H9 (cell line): ENCODE measurements at regions not wholly inside any gene's neighbourhood (a gene's known extent, or its start where the extent isn't known, plus 50 kb on each side); places are given as distances from the start of the nearest gene placed in this dataset.

Experiments used
- DNase-seq: peaks from one replicate; pipeline ENCODE4 v3.0.0-alpha.2; 2017
- H2AFZ ChIP-seq: one replicate; pipeline ENCODE4 v1.6.1; 2013; ENCODE audit warnings: mild to moderate bottlenecking, low read length, control low read depth, moderate library complexity
- H2AK5ac ChIP-seq: 2 replicates; pipeline ENCODE4 v1.6.1; 2013; ENCODE audit warnings: low read length, control low read depth, mixed read lengths; ENCODE audit not compliant: insufficient read length
- H2BK120ac ChIP-seq: one replicate; pipeline ENCODE4 v1.6.1; 2013; ENCODE audit warnings: low read depth, mild to moderate bottlenecking, low read length, control low read depth, inconsistent platforms; ENCODE audit not compliant: poor library complexity, severe bottlenecking
- H2BK12ac ChIP-seq: 2 replicates; pipeline ENCODE4 v1.6.1; 2013; ENCODE audit warnings: low read length, control low read depth, mixed read lengths, low read depth; ENCODE audit not compliant: insufficient read length
- H2BK15ac ChIP-seq: 2 replicates; pipeline ENCODE4 v1.6.1; 2013; ENCODE audit warnings: low read depth, low read length, control low read depth
- H2BK20ac ChIP-seq: one replicate; pipeline ENCODE4 v1.6.1; 2013; ENCODE audit warnings: low read depth, mild to moderate bottlenecking, low read length, control low read depth, inconsistent platforms; ENCODE audit not compliant: poor library complexity, severe bottlenecking
- H2BK5ac ChIP-seq: 2 replicates; pipeline ENCODE4 v1.6.1; 2013; ENCODE audit warnings: low read length, control low read depth, mixed read lengths; ENCODE audit not compliant: insufficient read length
- H3K14ac ChIP-seq: 2 replicates; pipeline ENCODE4 v1.6.1; 2013; ENCODE audit warnings: low read length, control low read depth; ENCODE audit not compliant: insufficient read depth
- H3K18ac ChIP-seq: 2 replicates; pipeline ENCODE4 v1.6.1; 2013; ENCODE audit warnings: low read depth, mild to moderate bottlenecking, mixed read lengths, low read length, control low read depth; ENCODE audit not compliant: insufficient read length
- H3K23ac ChIP-seq: 2 replicates; pipeline ENCODE4 v1.6.1; 2013; ENCODE audit warnings: low read length, control low read depth, mixed read lengths, low read depth; ENCODE audit not compliant: insufficient read length
- H3K23me2 ChIP-seq: 2 replicates; pipeline ENCODE4 v1.6.1; 2013; ENCODE audit warnings: low read depth, mild to moderate bottlenecking, mixed read lengths, low read length, control low read depth; ENCODE audit not compliant: insufficient read length, poor library complexity, severe bottlenecking
- H3K27ac ChIP-seq: 2 replicates; pipeline ENCODE4 v1.5.1; 2013; ENCODE audit warnings: low read length, control low read depth, mixed read lengths, low read depth; ENCODE audit not compliant: insufficient read length
- H3K27me3 ChIP-seq: 2 replicates; pipeline ENCODE4 v1.6.1; 2013; ENCODE audit warnings: low read length, control low read depth, inconsistent platforms; ENCODE audit not compliant: insufficient read depth
- H3K4ac ChIP-seq: 2 replicates; pipeline ENCODE4 v1.6.1; 2013; ENCODE audit warnings: low read depth, mild to moderate bottlenecking, control low read depth, inconsistent platforms, low read length, moderate library complexity
- H3K4me1 ChIP-seq: 2 replicates; pipeline ENCODE4 v1.6.1; 2013; ENCODE audit warnings: low read length, control low read depth, inconsistent platforms; ENCODE audit not compliant: insufficient read depth
- H3K4me2 ChIP-seq: 2 replicates; pipeline ENCODE4 v1.6.1; 2013; ENCODE audit warnings: low read length, control low read depth, mixed read lengths; ENCODE audit not compliant: insufficient read length, insufficient read depth
- H3K56ac ChIP-seq: 2 replicates; pipeline ENCODE4 v1.6.1; 2013; ENCODE audit warnings: low read depth, mild to moderate bottlenecking, mixed read lengths, low read length, control low read depth; ENCODE audit not compliant: insufficient read length
- H3K79me1 ChIP-seq: 2 replicates; pipeline ENCODE4 v1.6.1; 2013; ENCODE audit warnings: low read depth, mild to moderate bottlenecking, moderate library complexity, low read length, control low read depth, inconsistent platforms; ENCODE audit not compliant: insufficient read depth, poor library complexity, severe bottlenecking
- H3K79me2 ChIP-seq: 2 replicates; pipeline ENCODE4 v1.6.1; 2013; ENCODE audit warnings: low read length, control low read depth, inconsistent platforms; ENCODE audit not compliant: insufficient read depth
- H3K9ac ChIP-seq: 2 replicates; pipeline ENCODE4 v1.6.1; 2013; ENCODE audit warnings: low read length, control low read depth, mixed read lengths; ENCODE audit not compliant: insufficient read length; ENCODE audit errors: extremely low read depth
- H3K9me3 ChIP-seq: one replicate; pipeline ENCODE4 v1.6.1; 2013; ENCODE audit warnings: low read depth, low read length, inconsistent platforms; ENCODE audit not compliant: control insufficient read depth
- H3T11ph ChIP-seq: one replicate; pipeline ENCODE4 v1.6.1; 2013; ENCODE audit warnings: mild to moderate bottlenecking, low read length, control low read depth, inconsistent platforms
- H4K20me1 ChIP-seq: one replicate; pipeline ENCODE4 v1.6.1; 2013; ENCODE audit not compliant: control insufficient read depth, insufficient read length, insufficient read depth
- H4K5ac ChIP-seq: 2 replicates; pipeline ENCODE4 v1.6.1; 2013; ENCODE audit warnings: low read depth, mild to moderate bottlenecking, mixed read lengths, low read length, control low read depth; ENCODE audit not compliant: insufficient read length
- H4K8ac ChIP-seq: replicated peaks from 2 replicates; pipeline ENCODE4 v1.6.1; 2013; ENCODE audit warnings: low read length, control low read depth, mixed read lengths, low read depth; ENCODE audit not compliant: insufficient read length
- H4K91ac ChIP-seq: 2 replicates; pipeline ENCODE4 v1.6.1; 2013; ENCODE audit warnings: low read depth, mild to moderate bottlenecking, moderate library complexity, mixed read lengths, low read length, control low read depth; ENCODE audit not compliant: insufficient read length
- H3K27ac Mint-ChIP-seq, 3 experiments: 2 replicates in 2 of 3; 3 replicates in 1 of 3; pipeline ENCODE4 v1.8.0; 2020 to 2021; ENCODE audit warnings: mixed read lengths in 3 of 3, mild to moderate bottlenecking in 1 of 3, moderate library complexity in 1 of 3
- H3K27me3 Mint-ChIP-seq: 2 replicates; pipeline ENCODE4 v1.8.0; 2021; ENCODE audit warnings: low read depth, mild to moderate bottlenecking, moderate library complexity, mixed read lengths
- H3K36me3 Mint-ChIP-seq, 3 experiments: 2 replicates in 2 of 3; 3 replicates in 1 of 3; pipeline ENCODE4 v1.8.0; 2020 to 2021; ENCODE audit warnings: low read depth in 3 of 3, mixed read lengths in 3 of 3; ENCODE audit not compliant: insufficient read depth in 1 of 3
- H3K4me1 Mint-ChIP-seq, 2 experiments: 2 replicates each; pipeline ENCODE4 v1.8.0; 2020; ENCODE audit warnings: mixed read lengths in 2 of 2
- H3K4me3 Mint-ChIP-seq, 2 experiments: 2 replicates in 1 of 2; 3 replicates in 1 of 2; pipeline ENCODE4 v1.8.0; 2020 to 2021; ENCODE audit warnings: mild to moderate bottlenecking in 2 of 2, mixed read lengths in 2 of 2, moderate library complexity in 1 of 2
- H3K9me3 Mint-ChIP-seq, 2 experiments: 2 replicates in 1 of 2; 3 replicates in 1 of 2; pipeline ENCODE4 v1.8.0; 2020; ENCODE audit warnings: mild to moderate bottlenecking in 2 of 2, mixed read lengths in 2 of 2, moderate library complexity in 1 of 2
- CTCF ChIP-seq: fragments of 200-600 bp; sonication (generic); conservative IDR thresholded peaks from 3 replicates; pipeline ENCODE4 v1.8.0; 2021; ENCODE audit warnings: antibody characterized with exemption, mild to moderate bottlenecking
- WGBS: extraction: QIAGEN DNeasy Blood & Tissue Kit; methylation state at CpG from one replicate; pipeline ENCODE4 v1.1.7; 2013; ENCODE audit warnings: missing lambda C conversion rate, low lambda C conversion rate, mixed read lengths; ENCODE audit not compliant: insufficient read length; ENCODE audit errors: extremely low coverage; 5-methylcytosine and 5-hydroxymethylcytosine counted together

- WGBS: no CpG with 5 or more reads among the region's 1 CpG
- Histone ChIP-seq H4K5ac (no peak overlapping the region), H2BK120ac (no peak overlapping the region), H4K8ac (no peak overlapping the region), H4K20me1 (no peaks in the 10 kb centered on the region), H3K4me2 (no peak overlapping the region), H3K14ac (no peak overlapping the region), H2AK5ac (no peak overlapping the region), H3K56ac (no peak overlapping the region), H3K9ac (no peak overlapping the region), H3K27ac (no peak overlapping the region), H4K91ac (no peak overlapping the region), H3K27me3 (no peaks in the 10 kb centered on the region), H3K79me2 (no peaks in the 10 kb centered on the region), H2BK20ac (no peak overlapping the region), H3K18ac (no peak overlapping the region), H3T11ph (no peak overlapping the region), H3K4ac (no peak overlapping the region), H2AFZ (no peak overlapping the region), H2BK5ac (no peak overlapping the region), H3K79me1 (no peaks in the 10 kb centered on the region), H2BK12ac (no peak overlapping the region), H3K23me2 (no peaks in the 10 kb centered on the region), H3K23ac (no peak overlapping the region), H3K9me3 (no peaks in the 10 kb centered on the region), H3K4me1 (no peaks in the 10 kb centered on the region; the same call in 1 of the 2 replicates), H2BK15ac (no peak overlapping the region)
- Mint-ChIP-seq H3K4me1 (peaks cover 11 to 13% of the 10 kb centered on the region in 2 experiments), H3K27ac (no peak overlapping the region), H3K4me3 (no peak overlapping the region), H3K36me3 (no peaks in the 10 kb centered on the region), H3K9me3 (peaks cover 0 to 5% of the 10 kb centered on the region in 2 experiments; a peak in 1 of 5 replicates), H3K27me3 (no peaks in the 10 kb centered on the region)
- no peak for DNase-seq
- no peak for TF ChIP-seq CTCF
Measured at GRCh38 chr4:137614491-137614890, 82.2 kb upstream of the PCDH18 start.
